HG03354 (cell line): ENCODE measurements at regions not wholly inside any gene's neighbourhood (a gene's known extent, or its start where the extent isn't known, plus 50 kb on each side); places are given as distances from the start of the nearest gene placed in this dataset.

Experiments used
- ATAC-seq: cut with Tn5 transposase; IDR thresholded peaks from one replicate; pipeline ENCODE4 v1.9.1; 2021; ENCODE audit warnings: mild to moderate bottlenecking; ENCODE audit not compliant: unreplicated experiment, poor library complexity, severe bottlenecking

GRCh38 chr7:145691377-145691914, 425.2 kb upstream of the CNTNAP2 start:
- no peak for ATAC-seq

DNA sequence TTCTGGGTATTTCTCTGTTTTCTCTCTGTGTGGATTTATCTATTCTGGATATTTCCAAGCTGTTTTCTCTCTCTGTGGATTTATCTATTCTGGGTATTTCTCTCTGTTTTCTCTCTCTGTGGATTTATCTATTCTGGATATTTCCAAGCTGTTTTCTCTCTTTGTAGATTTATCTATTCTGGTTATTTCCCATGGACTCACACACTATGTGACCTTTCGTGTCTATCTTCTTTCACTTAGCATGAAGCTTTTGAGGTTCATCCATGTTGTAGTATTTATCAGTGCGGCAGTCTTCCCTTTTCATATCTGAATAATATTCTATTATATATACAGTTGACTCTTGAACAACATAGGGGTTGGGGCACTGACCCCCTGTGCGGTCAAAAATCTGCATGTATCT, 435.0 kb upstream of the CNTNAP2 start:
- ATAC-seq = no peak

- ATAC-seq = no peak
Observed at GRCh38 chr7:145681159-145681558, 435.4 kb upstream of the CNTNAP2 start.

DNA sequence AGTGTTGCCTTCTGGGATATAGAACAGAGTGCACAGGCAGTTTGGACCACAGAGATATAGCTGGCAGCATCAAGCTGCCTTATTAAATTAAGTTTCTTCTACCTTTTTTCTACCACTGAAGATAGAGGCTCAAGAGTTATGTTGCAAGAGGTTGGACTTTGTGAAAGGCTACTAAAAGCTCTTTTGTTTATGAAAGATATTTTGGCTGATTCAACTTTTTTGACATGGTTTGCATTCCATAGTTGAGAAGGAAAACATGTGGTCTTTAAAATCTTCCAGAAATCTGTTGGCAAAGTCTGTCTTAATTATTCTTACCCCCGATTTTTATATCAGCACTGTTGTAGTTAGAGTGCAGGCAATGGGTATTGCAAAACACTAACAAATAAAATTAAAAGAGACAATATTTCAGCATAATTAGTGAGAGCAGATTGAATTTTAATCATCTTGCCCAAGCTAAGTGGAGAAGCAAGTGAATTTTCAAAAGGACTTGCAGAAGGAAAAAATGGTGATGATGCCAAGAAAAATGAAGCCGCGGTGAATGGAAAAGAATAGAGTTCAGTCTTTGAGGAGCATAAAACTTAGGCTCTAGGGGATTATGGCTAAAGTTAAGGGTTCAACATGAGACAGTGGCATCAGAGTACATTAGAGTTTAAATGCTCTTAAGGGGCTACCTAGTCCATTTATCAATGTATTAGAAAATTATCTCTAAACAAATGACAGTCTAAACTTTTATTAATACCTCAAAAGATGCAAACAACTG, 450.9 kb upstream of the CNTNAP2 start:
- ATAC-seq = no peak

- no peak for ATAC-seq
Observed at GRCh38 chr7:145655666-145656065, 460.9 kb upstream of the CNTNAP2 start.

- ATAC-seq = no peak
Observed at GRCh38 chr7:145645135-145645515, 471.5 kb upstream of the CNTNAP2 start.

GRCh38 chr7:145644426-145645134, 472.0 kb upstream of the CNTNAP2 start:
- ATAC-seq = no peak

DNA sequence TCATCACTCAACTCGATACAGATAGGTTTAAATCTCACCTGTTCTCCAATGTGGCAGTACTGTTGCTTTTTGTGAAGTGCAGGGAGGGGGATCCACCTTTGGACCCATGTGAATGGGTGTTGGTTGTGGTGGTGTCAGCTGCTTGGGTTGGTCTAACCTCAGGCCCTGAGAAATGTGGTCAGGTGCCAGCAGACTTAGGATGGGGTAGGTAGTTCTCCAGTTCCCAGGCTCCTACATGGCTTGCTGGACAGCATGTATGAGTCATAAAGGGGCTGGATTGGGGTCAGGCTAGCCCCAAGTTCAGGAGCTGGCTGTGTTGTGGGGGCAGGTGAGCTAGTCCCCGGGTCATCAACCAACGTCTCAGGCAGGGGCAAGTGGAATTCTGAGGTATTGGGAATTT, 472.6 kb upstream of the CNTNAP2 start:
- no peak for ATAC-seq

- no peak for ATAC-seq
Observed at GRCh38 chr7:145633513-145633912, 483.1 kb upstream of the CNTNAP2 start.

- ATAC-seq = no peak
Observed at GRCh38 chr7:145624618-145625017, 492.0 kb upstream of the CNTNAP2 start.

DNA sequence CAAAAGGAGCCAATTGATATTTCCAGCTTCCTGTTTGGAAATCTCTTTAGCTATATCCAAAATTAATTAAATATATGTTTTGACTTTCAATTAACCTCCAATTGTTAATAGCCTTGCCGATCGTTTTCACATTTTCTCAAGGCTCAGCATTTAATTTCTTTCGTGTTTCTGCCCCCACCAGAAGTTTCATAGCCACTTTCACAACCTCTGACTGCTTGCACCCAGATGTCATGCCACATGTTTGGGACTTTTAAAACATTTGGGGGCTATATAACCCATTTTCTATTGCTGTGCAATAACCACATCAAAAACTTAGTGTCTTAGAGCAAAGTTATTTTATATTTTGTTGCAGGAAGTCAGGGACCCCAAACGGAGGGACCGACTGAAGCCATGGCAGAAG, 510.6 kb upstream of the CNTNAP2 start:
- ATAC-seq = no peak

DNA sequence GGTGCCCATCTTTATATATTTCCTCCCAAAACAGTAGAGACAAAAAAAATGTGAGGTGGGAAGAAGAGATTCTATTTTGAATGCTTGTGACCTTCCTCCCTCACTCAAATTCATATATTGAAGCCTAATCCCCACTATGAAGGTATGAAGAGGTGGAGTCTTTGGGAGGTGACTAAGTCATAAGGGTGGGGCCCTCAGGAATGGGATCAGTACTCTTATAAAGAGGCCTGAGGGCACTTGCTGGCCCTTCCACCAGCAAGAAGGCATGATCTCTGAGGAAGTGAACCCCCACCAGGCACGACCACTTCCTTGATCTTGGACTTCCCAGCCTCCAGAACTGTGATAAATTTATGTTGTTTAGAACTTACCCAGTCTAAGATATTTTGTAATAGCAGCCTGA, 517.2 kb upstream of the CNTNAP2 start:
- ATAC-seq = no peak

- ATAC-seq = no peak
Observed at GRCh38 chr7:145584401-145584800, 532.2 kb upstream of the CNTNAP2 start.

GRCh38 chr7:145582742-145583303, 533.8 kb upstream of the CNTNAP2 start:
- ATAC-seq = no peak

DNA sequence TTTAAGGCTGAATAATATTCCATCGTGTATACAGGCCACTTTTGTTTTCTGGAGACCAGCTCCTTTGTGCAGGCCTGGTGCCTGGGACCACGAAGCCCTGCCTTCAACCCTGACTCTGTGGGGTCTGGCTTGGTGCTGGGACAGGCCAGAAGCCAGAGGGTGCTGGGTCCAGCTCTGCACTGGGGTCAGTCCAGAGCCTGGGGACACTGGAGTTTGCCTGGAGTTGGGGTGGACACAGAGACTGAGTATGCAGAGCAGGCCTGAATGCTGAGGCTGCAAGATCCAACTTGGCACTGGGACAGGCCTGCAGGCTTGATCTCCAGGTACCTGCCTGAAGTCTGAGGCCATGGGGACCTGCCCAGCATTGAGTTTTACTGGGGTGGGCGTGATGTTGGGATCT, 558.8 kb upstream of the CNTNAP2 start:
- ATAC-seq = no peak

DNA sequence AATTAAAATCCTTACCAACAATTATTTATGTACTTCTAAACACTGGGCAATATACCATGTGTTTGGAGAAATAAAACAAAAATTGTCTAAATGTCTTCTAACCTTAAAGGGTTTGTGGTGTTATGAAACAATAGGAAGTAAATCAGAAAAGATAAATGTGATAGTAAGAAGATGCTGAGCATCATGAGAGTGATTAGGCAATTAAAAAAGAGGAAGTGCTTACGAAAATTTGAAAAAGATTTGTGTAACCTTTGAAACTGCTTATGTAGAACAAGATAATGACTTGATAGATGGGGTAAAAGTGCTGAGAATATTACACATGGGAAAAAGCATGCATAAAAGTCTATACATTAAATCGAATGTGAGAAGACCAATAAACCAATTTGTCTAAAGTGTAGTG, 573.4 kb upstream of the CNTNAP2 start:
- no peak for ATAC-seq

GRCh38 chr7:145539910-145540309, 576.7 kb upstream of the CNTNAP2 start:
- no peak for ATAC-seq

DNA sequence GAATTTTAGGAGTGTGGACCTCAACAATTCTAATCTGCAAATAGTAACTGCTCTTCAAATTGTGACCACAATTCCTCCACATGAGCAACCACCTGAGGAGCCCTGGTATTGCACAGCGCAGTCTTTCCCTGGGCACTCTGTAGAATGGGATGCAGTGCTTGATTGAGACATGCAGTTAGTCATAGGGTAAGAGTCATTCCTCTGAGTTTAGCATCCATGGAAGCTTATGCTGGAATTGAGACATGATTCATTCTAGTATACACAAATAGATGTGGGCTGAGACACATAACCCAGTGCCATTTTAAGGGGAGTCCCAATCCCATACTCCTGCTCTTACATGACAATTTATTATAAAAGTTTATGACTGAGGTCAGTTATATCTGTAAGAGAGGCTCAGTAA, 582.3 kb upstream of the CNTNAP2 start:
- ATAC-seq = no peak

DNA sequence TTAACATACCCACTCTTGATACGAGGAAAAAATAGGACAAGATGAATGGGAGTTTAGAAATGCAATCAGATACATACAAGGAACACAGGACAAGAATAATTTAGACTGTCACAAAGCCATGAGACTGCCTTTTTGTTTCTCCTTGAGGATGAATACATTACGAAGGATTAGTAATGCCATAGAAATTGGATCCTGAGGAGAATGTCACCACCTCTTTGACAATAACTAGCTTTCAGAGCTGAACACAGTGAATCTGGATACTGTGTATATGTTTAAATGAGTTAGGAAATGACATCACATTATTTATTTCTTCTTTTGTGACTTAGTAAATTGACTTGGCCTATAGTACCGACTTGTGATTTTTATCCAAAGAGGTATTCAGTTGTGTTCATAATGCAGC, 596.3 kb upstream of the CNTNAP2 start:
- no peak for ATAC-seq

- ATAC-seq = no peak
Observed at GRCh38 chr7:145511004-145511403, 605.6 kb upstream of the CNTNAP2 start.
